CD4-positive, alpha-beta T cell (primary cell): ENCODE measurements at regions not wholly inside any gene's neighbourhood (a gene's known extent, or its start where the extent isn't known, plus 50 kb on each side); places are given as distances from the start of the nearest gene placed in this dataset.

Experiments used
- ATAC-seq: fragments of 200-7000 bp; cut with Tn5 transposase; one replicate; pipeline ENCODE4 v1.10.0; 2022; ENCODE audit warnings: mild to moderate bottlenecking; ENCODE audit not compliant: poor library complexity
- CTCF ChIA-PET: fragments of 350-600 bp; sonication (Branson Sonifier 250); formaldehyde crosslinking; loops from one replicate; lab custom pipeline; 2021; ENCODE audit warnings: antibody characterized with exemption, inconsistent platforms; lab: Charles Lee
- POLR2A ChIA-PET: fragments of 350-600 bp; sonication (Branson Sonifier 250); formaldehyde crosslinking; loops from one replicate; lab custom pipeline; 2021; ENCODE audit warnings: antibody characterized with exemption, inconsistent platforms; lab: Charles Lee
- DNase-seq, 14 experiments: peaks; one replicate each; pipeline ENCODE4 v3.0.0-alpha.2; 2013 to 2020; ENCODE audit warnings: mixed read lengths in 2 of 14
- H3K27ac ChIP-seq, 2 donors: one replicate each; pipeline versions ENCODE4 v1.5.1 to v1.7.0; 2013; ENCODE audit warnings: low read length in 2 of 2, low read depth in 1 of 2, mild to moderate bottlenecking in 1 of 2
- H3K27me3 ChIP-seq, 2 experiments: 1 replicate in 1 of 2; 2 replicates in 1 of 2; pipeline versions ENCODE4 v1.6.1 to v1.7.0; 2013; ENCODE audit warnings: low read length in 2 of 2, control low read depth in 1 of 2, mild to moderate bottlenecking in 1 of 2, moderate library complexity in 1 of 2; ENCODE audit not compliant: insufficient read depth in 2 of 2, control insufficient read depth in 1 of 2
- H3K36me3 ChIP-seq: one replicate; pipeline ENCODE4 v1.6.1; 2013; ENCODE audit warnings: low read length, control low read depth; ENCODE audit not compliant: insufficient read depth
- H3K4me1 ChIP-seq: one replicate; pipeline ENCODE4 v1.6.1; 2013; ENCODE audit warnings: low read length, control low read depth; ENCODE audit not compliant: insufficient read depth
- H3K4me3 ChIP-seq: one replicate; pipeline ENCODE4 v1.5.1; 2013; ENCODE audit warnings: mild to moderate bottlenecking, low read length, moderate library complexity
- H3K9me3 ChIP-seq, 2 experiments: 1 replicate in 1 of 2; 2 replicates in 1 of 2; pipeline versions ENCODE4 v1.6.1 to v1.7.0; 2013; ENCODE audit warnings: low read length in 2 of 2, mild to moderate bottlenecking in 2 of 2, control low read depth in 1 of 2, moderate library complexity in 1 of 2; ENCODE audit not compliant: control insufficient read depth in 1 of 2, insufficient read depth in 1 of 2
- H3K27ac Mint-ChIP-seq: one replicate; pipeline ENCODE4 v1.8.0; 2020; ENCODE audit warnings: mixed read lengths
- H3K27me3 Mint-ChIP-seq: one replicate; pipeline ENCODE4 v1.8.0; 2021; ENCODE audit warnings: mixed read lengths
- H3K36me3 Mint-ChIP-seq: one replicate; pipeline ENCODE4 v1.8.0; 2021; ENCODE audit warnings: low read depth, mixed read lengths
- H3K4me1 Mint-ChIP-seq: one replicate; pipeline ENCODE4 v1.8.0; 2021; ENCODE audit warnings: low read depth, mixed read lengths
- H3K4me3 Mint-ChIP-seq: one replicate; pipeline ENCODE4 v1.8.0; 2020; ENCODE audit warnings: mild to moderate bottlenecking, mixed read lengths
- H3K9me3 Mint-ChIP-seq: one replicate; pipeline ENCODE4 v1.8.0; 2020; ENCODE audit warnings: mixed read lengths
- CTCF ChIP-seq: fragments of 200-600 bp; IDR thresholded peaks from one replicate; pipeline ENCODE4 v1.8.0; 2022; ENCODE audit warnings: antibody characterized with exemption, mild to moderate bottlenecking
- intact Hi-C, 2 experiments: fragments of 100-400 bp; cut with DNase I in 1 of 2; cut with micrococcal nuclease in 1 of 2; formaldehyde crosslinking; loops; one replicate each; pipeline versions ENCODE4 v1.15.1 to v1.9.0; 2023 to 2025; cut with DNase I, micrococcal nuclease

GRCh38 chr6:129967427-129967826 lies 51.0 kb upstream of the L3MBTL3 start:
- Histone ChIP-seq H3K27ac (no peak overlapping the region), H3K4me1 (no peaks in the 10 kb centered on the region), H3K9me3 (no peaks in the 10 kb centered on the region), H3K4me3 (no peak overlapping the region), H3K27me3 (no peaks in the 10 kb centered on the region), H3K36me3 (no peaks in the 10 kb centered on the region)
- ChIA-PET CTCF (no interaction called here), POLR2A (interaction anchor here (0.8 kb wide), 1 partner anchor 45 kb away, joined by 3 read pairs; no protein-coding TSS in a partner anchor)
- Mint-ChIP-seq H3K36me3 (no peaks in the 10 kb centered on the region), H3K27ac (no peak overlapping the region), H3K9me3 (no peaks in the 10 kb centered on the region), H3K4me1 (no peaks in the 10 kb centered on the region), H3K27me3 (peaks cover 9% of the 10 kb centered on the region), H3K4me3 (no peak overlapping the region)
- DNase-seq (no peak), ATAC-seq (no peak)
- TF ChIP-seq CTCF: no peak
- intact Hi-C loops: no loop called here

GRCh38 chr6:129966125-129966524 lies 52.3 kb upstream of the L3MBTL3 start:
- CTCF ChIA-PET: interaction anchor here (0.5 to 0.6 kb wide), 2 partner anchors 343 to 1186 kb away, joined by 3 to 4 read pairs; no protein-coding TSS in a partner anchor
- Histone ChIP-seq H3K9me3 (no peaks in the 10 kb centered on the region), H3K4me3 (no peak overlapping the region), H3K27me3 (no peaks in the 10 kb centered on the region), H3K27ac (no peak overlapping the region), H3K36me3 (no peaks in the 10 kb centered on the region), H3K4me1 (no peaks in the 10 kb centered on the region)
- ATAC-seq (no peak), DNase-seq (no peak)
- intact Hi-C loops: no loop called here
- no peak for TF ChIP-seq CTCF
- no peaks in the 10 kb centered on the region for H3K4me1 Mint-ChIP-seq
- no peak overlapping the region for H3K4me3 Mint-ChIP-seq
- H3K36me3 Mint-ChIP-seq: no peaks in the 10 kb centered on the region
- no peaks in the 10 kb centered on the region for H3K9me3 Mint-ChIP-seq
- H3K27ac Mint-ChIP-seq: no peak overlapping the region
- POLR2A ChIA-PET: no interaction called here
- H3K27me3 Mint-ChIP-seq: peaks cover 9% of the 10 kb centered on the region

DNA sequence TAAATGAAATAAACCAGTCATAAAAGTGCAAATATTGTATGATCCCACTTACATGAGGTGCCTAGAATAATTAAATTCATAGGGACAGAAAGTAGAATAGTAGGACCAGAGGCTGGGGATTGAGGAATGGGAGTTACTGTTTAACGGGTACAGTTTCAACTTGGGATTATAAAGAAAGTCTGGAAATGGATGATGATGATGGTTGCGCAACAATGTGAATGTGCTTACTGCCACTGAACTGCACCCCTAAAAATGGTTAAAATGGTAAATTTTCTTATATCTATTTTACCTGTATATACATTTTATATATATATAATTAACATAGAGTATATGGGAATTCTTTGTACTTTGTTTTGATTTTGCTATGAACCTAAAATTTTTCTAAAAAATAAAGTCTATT lies 53.3 kb upstream of the L3MBTL3 start:
- ChIA-PET POLR2A (no interaction called here), CTCF (no interaction called here)
- Histone ChIP-seq H3K36me3 (no peaks in the 10 kb centered on the region), H3K4me3 (no peak overlapping the region), H3K4me1 (no peaks in the 10 kb centered on the region), H3K27me3 (no peaks in the 10 kb centered on the region), H3K27ac (no peak overlapping the region), H3K9me3 (no peaks in the 10 kb centered on the region)
- DNase-seq (no peak), ATAC-seq (no peak)
- H3K27ac Mint-ChIP-seq: no peak overlapping the region
- no peak overlapping the region for H3K4me3 Mint-ChIP-seq
- no peaks in the 10 kb centered on the region for H3K9me3 Mint-ChIP-seq
- H3K4me1 Mint-ChIP-seq: no peaks in the 10 kb centered on the region
- no peaks in the 10 kb centered on the region for H3K36me3 Mint-ChIP-seq
- H3K27me3 Mint-ChIP-seq: peaks cover 5% of the 10 kb centered on the region
- TF ChIP-seq CTCF: no peak
- intact Hi-C loops: no loop called here
